ENCODE measurements at regions not wholly inside any gene's neighbourhood (a gene's known extent, or its start where the extent isn't known, plus 50 kb on each side); places are given as distances from the start of the nearest gene placed in this dataset.

DNA sequence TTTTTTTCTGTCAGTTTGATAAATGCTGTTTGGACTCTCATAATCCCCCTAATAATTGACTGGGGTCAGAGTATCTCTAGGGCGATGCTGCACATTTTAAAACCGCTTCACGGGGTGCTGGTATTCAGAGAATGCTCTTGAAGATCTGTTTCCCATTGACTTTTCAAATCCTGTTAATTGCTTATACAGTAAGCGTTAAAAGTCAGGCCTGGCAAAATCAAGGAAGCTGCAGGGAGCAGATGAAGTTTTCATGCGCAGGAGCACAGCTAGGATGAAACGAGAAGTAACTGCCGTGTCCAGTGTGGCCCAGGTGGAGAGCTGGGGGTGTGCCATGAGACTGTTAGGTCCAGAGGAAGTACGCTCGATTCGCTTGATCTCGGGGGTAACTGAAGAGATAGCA lies 312.9 kb downstream of the TRIML1 start:
- intact Hi-C loops (cut with micrococcal nuclease), result loop anchor here (10.0 kb wide), 1 partner anchor 847 kb away; no protein-coding TSS in a partner anchor
- Histone ChIP-seq H3K9ac (ENCODE audit: low read length) (no peak overlapping the region), H3K4me3 (replicated peaks in 1 of 2; ENCODE audit: low read depth in 1 of 2, low read length in 2 of 2) (no peak overlapping the region), H3K9me3 (ENCODE audit: control insufficient read depth in 1 of 2, insufficient read depth in 1 of 2, low read depth in 1 of 2, low read length in 2 of 2) (no peaks in the 10 kb centered on the region), H3K79me2 (ENCODE audit: insufficient read depth, low read length) (no peaks in the 10 kb centered on the region), H3K4me1 (ENCODE audit: control insufficient read depth in 1 of 2, insufficient read depth in 2 of 2, low read length in 2 of 2) (peaks cover 0 to 21% of the 10 kb centered on the region in 2 experiments; a peak in 2 of 4 replicates), H3K36me3 (ENCODE audit: control insufficient read depth in 1 of 2, insufficient read depth in 2 of 2, low read length in 2 of 2) (no peaks in the 10 kb centered on the region), H4K20me1 (ENCODE audit: insufficient read depth) (no peaks in the 10 kb centered on the region), H3K4me2 (ENCODE audit: low read length) (no peak overlapping the region), H2AFZ (ENCODE audit: low read depth, low read length, poor library complexity, severe bottlenecking) (peak overlapping the region; percentile 45), H3K27ac (ENCODE audit: low read depth, low read length) (no peak overlapping the region), H3K27me3 (ENCODE audit: insufficient read depth, low read length) (no peaks in the 10 kb centered on the region), H3K9me2 (ENCODE audit: insufficient read depth) (no peaks in the 10 kb centered on the region)
- RAD21 ChIA-PET (ENCODE audit: low non-redundant PET in 1 of 2, low total read pairs in 2 of 2, uncharacterized antibody in 2 of 2, unreplicated experiment in 2 of 2), result no interaction called here
- POLR2A ChIA-PET, result no interaction called here
- CTCF ChIA-PET, result no interaction called here
- BruUV-seq (replicated peaks), result no TSS peak
- TF ChIP-seq, protein P1, sequence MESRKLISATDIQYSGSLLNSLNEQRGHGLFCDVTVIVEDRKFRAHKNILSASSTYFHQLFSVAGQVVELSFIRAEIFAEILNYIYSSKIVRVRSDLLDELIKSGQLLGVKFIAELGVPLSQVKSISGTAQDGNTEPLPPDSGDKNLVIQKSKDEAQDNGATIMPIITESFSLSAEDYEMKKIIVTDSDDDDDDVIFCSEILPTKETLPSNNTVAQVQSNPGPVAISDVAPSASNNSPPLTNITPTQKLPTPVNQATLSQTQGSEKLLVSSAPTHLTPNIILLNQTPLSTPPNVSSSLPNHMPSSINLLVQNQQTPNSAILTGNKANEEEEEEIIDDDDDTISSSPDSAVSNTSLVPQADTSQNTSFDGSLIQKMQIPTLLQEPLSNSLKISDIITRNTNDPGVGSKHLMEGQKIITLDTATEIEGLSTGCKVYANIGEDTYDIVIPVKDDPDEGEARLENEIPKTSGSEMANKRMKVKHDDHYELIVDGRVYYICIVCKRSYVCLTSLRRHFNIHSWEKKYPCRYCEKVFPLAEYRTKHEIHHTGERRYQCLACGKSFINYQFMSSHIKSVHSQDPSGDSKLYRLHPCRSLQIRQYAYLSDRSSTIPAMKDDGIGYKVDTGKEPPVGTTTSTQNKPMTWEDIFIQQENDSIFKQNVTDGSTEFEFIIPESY (IDR thresholded peaks at IDR 0.05; ENCODE audit: extremely low read depth, insufficient replicate concordance, low read length), result no peak
- TF ChIP-seq SRF (IDR thresholded peaks at IDR 0.05; ENCODE audit: low read depth) (no peak), POLR2AphosphoS5 (IDR thresholded peaks at IDR 0.05; ENCODE audit: low read depth, low read length) (no peak), POLR2A (IDR thresholded peaks at IDR 0.05; ENCODE audit: borderline replicate concordance, extremely low read depth, insufficient read depth, insufficient read length) (no peak), YY1 (IDR thresholded peaks at IDR 0.05; ENCODE audit: extremely low read depth, insufficient replicate concordance, low read depth, low read length) (no peak), EZH2phosphoT487 (IDR thresholded peaks at IDR 0.05; ENCODE audit: borderline replicate concordance) (no peak), RAD21 (IDR thresholded peaks at IDR 0.05; ENCODE audit: low read depth) (no peak), ELF1 (IDR thresholded peaks at IDR 0.05; ENCODE audit: borderline replicate concordance, low read depth) (no peak)
- DNase-seq (ENCODE audit: low read depth, low spot score) (no peak), ATAC-seq (no peak)

DNA sequence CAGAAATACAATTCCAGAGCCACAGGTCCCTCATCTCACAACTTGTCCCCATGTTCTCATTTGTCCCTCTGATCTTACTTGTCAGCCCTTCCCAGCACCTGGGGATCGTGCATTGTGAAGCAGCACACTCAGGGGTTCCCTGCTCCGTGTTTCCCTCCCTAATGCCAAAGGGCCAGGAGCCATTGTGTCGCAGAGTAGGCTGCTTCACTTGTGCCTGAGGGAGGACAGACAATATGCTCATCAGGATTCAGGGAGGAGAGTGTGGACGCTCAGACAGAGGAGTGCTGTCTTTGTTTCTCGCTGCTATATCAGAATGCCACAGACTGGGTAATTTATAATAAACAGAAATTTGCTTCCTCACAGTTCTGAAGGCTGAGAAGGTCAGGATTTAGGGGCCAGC lies 315.3 kb downstream of the TRIML1 start:
- ChIA-PET POLR2A (no interaction called here), RAD21 (ENCODE audit: low non-redundant PET in 1 of 2, low total read pairs in 2 of 2, uncharacterized antibody in 2 of 2, unreplicated experiment in 2 of 2) (no interaction called here), CTCF (no interaction called here)
- Histone ChIP-seq H2AFZ (ENCODE audit: low read depth, low read length, poor library complexity, severe bottlenecking) (no peak overlapping the region), H3K4me1 (ENCODE audit: control insufficient read depth in 1 of 2, insufficient read depth in 2 of 2, low read length in 2 of 2) (peaks cover 0 to 15% of the 10 kb centered on the region in 2 experiments; a peak in 2 of 4 replicates), H3K4me3 (replicated peaks in 1 of 2; ENCODE audit: low read depth in 1 of 2, low read length in 2 of 2) (no peak overlapping the region), H3K36me3 (ENCODE audit: control insufficient read depth in 1 of 2, insufficient read depth in 2 of 2, low read length in 2 of 2) (no peaks in the 10 kb centered on the region), H3K27ac (ENCODE audit: low read depth, low read length) (no peak overlapping the region), H3K79me2 (ENCODE audit: insufficient read depth, low read length) (no peaks in the 10 kb centered on the region), H3K4me2 (ENCODE audit: low read length) (no peak overlapping the region), H3K27me3 (ENCODE audit: insufficient read depth, low read length) (no peaks in the 10 kb centered on the region), H3K9me2 (ENCODE audit: insufficient read depth) (no peaks in the 10 kb centered on the region), H3K9me3 (ENCODE audit: control insufficient read depth in 1 of 2, insufficient read depth in 1 of 2, low read depth in 1 of 2, low read length in 2 of 2) (no peaks in the 10 kb centered on the region), H3K9ac (ENCODE audit: low read length) (no peak overlapping the region), H4K20me1 (ENCODE audit: insufficient read depth) (no peaks in the 10 kb centered on the region)
- BruUV-seq (replicated peaks), result no TSS peak
- no peak for ATAC-seq
- TF ChIP-seq TCF7L2 (IDR thresholded peaks at IDR 0.05; ENCODE audit: borderline replicate concordance, extremely low read depth, insufficient read depth, insufficient read length) (no peak), EZH2phosphoT487 (IDR thresholded peaks at IDR 0.05; ENCODE audit: borderline replicate concordance) (no peak), EZH2 (IDR thresholded peaks at IDR 0.05) (no peak), POLR2AphosphoS5 (IDR thresholded peaks at IDR 0.05; ENCODE audit: low read depth, low read length) (no peak)
- TF ChIP-seq, protein P2, sequence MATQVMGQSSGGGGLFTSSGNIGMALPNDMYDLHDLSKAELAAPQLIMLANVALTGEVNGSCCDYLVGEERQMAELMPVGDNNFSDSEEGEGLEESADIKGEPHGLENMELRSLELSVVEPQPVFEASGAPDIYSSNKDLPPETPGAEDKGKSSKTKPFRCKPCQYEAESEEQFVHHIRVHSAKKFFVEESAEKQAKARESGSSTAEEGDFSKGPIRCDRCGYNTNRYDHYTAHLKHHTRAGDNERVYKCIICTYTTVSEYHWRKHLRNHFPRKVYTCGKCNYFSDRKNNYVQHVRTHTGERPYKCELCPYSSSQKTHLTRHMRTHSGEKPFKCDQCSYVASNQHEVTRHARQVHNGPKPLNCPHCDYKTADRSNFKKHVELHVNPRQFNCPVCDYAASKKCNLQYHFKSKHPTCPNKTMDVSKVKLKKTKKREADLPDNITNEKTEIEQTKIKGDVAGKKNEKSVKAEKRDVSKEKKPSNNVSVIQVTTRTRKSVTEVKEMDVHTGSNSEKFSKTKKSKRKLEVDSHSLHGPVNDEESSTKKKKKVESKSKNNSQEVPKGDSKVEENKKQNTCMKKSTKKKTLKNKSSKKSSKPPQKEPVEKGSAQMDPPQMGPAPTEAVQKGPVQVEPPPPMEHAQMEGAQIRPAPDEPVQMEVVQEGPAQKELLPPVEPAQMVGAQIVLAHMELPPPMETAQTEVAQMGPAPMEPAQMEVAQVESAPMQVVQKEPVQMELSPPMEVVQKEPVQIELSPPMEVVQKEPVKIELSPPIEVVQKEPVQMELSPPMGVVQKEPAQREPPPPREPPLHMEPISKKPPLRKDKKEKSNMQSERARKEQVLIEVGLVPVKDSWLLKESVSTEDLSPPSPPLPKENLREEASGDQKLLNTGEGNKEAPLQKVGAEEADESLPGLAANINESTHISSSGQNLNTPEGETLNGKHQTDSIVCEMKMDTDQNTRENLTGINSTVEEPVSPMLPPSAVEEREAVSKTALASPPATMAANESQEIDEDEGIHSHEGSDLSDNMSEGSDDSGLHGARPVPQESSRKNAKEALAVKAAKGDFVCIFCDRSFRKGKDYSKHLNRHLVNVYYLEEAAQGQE (IDR thresholded peaks at IDR 0.05; ENCODE audit: low read depth), result no peak
- intact Hi-C loops (cut with micrococcal nuclease), result loop anchor here (10.0 kb wide), 1 partner anchor 850 kb away; no protein-coding TSS in a partner anchor
- no peak for DNase-seq (ENCODE audit: low read depth, low spot score)
